CD14-positive monocyte (primary cell): ENCODE measurements at regions not wholly inside any gene's neighbourhood (a gene's known extent, or its start where the extent isn't known, plus 50 kb on each side); places are given as distances from the start of the nearest gene placed in this dataset.

Source experiments
- DNase-seq, 3 donors: peaks; one replicate each; pipeline ENCODE4 v3.0.0-alpha.2; 2011 to 2022
- H2AFZ ChIP-seq: 2 replicates; pipeline ENCODE4 v1.6.0; 2012; ENCODE audit warnings: mild to moderate bottlenecking, low read depth, low read length, inconsistent platforms; ENCODE audit not compliant: insufficient read depth, poor library complexity, severe bottlenecking
- H3K27ac ChIP-seq, 2 donors: 1 replicate in 1 of 2; 2 replicates in 1 of 2; pipeline ENCODE4 v1.5.1; 2012 to 2013; ENCODE audit warnings: low read length in 2 of 2, control low read depth in 1 of 2, inconsistent platforms in 1 of 2, low read depth in 1 of 2, mild to moderate bottlenecking in 1 of 2
- H3K27me3 ChIP-seq, 2 donors: one replicate each; pipeline versions ENCODE4 v1.6.0 to v1.6.1; 2011 to 2013; ENCODE audit warnings: low read length in 2 of 2; ENCODE audit not compliant: control insufficient read depth in 2 of 2, insufficient read depth in 2 of 2
- H3K36me3 ChIP-seq, 2 donors: replicated peaks in 1 of 2; 1 replicate in 1 of 2; 2 replicates in 1 of 2; pipeline versions ENCODE4 v1.5.1 to v1.6.1; 2012 to 2013; ENCODE audit warnings: low read length in 2 of 2, control low read depth in 1 of 2, inconsistent platforms in 1 of 2, mild to moderate bottlenecking in 1 of 2; ENCODE audit not compliant: insufficient read depth in 2 of 2, control insufficient read depth in 1 of 2
- H3K4me1 ChIP-seq, 2 donors: 1 replicate in 1 of 2; 2 replicates in 1 of 2; pipeline versions ENCODE4 v1.5.1 to v1.6.1; 2012 to 2013; ENCODE audit warnings: low read length in 2 of 2, control low read depth in 1 of 2, inconsistent platforms in 1 of 2, mild to moderate bottlenecking in 1 of 2, moderate library complexity in 1 of 2; ENCODE audit not compliant: insufficient read depth in 2 of 2, control insufficient read depth in 1 of 2
- H3K4me2 ChIP-seq: replicated peaks from 2 replicates; pipeline ENCODE3; 2012; ENCODE audit warnings: low read length, moderate library complexity, mild to moderate bottlenecking; ENCODE audit not compliant: poor library complexity, severe bottlenecking; ENCODE audit errors: extremely low read depth
- H3K4me3 ChIP-seq, 3 experiments: fragments of 200-600 bp in 1 of 3; sonication (generic) in 1 of 3; replicated peaks in 1 of 3; 1 replicate in 2 of 3; 2 replicates in 1 of 3; pipeline ENCODE4 v1.5.1; 2011 to 2013; ENCODE audit warnings: low read length in 3 of 3, mild to moderate bottlenecking in 3 of 3, control low read depth in 2 of 3, low read depth in 2 of 3, inconsistent platforms in 1 of 3, moderate library complexity in 1 of 3
- H3K79me2 ChIP-seq: 2 replicates; pipeline ENCODE4 v1.6.0; 2012; ENCODE audit warnings: mild to moderate bottlenecking, control low read depth, inconsistent platforms, low read length, moderate library complexity; ENCODE audit not compliant: insufficient read depth
- H3K9ac ChIP-seq: 2 replicates; pipeline ENCODE4 v1.6.0; 2017; ENCODE audit warnings: low read length, mild to moderate bottlenecking; ENCODE audit not compliant: insufficient read depth, poor library complexity, severe bottlenecking
- H3K9me3 ChIP-seq, 2 donors: replicated peaks in 1 of 2; 1 replicate in 1 of 2; 2 replicates in 1 of 2; pipeline versions ENCODE4 v1.5.1 to v1.6.1; 2012 to 2013; ENCODE audit warnings: low read length in 2 of 2, control low read depth in 1 of 2; ENCODE audit not compliant: control insufficient read depth in 1 of 2, insufficient read depth in 1 of 2
- H4K20me1 ChIP-seq: 2 replicates; pipeline ENCODE4 v1.6.0; 2012; ENCODE audit warnings: mild to moderate bottlenecking, low read length, control low read depth, moderate library complexity; ENCODE audit not compliant: insufficient read depth
- H3K27ac Mint-ChIP-seq, 7 donors: one replicate each; pipeline ENCODE4 v1.8.0; 2020; ENCODE audit warnings: mild to moderate bottlenecking in 7 of 7, mixed read lengths in 7 of 7, moderate library complexity in 6 of 7, inconsistent platforms in 2 of 7
- H3K27me3 Mint-ChIP-seq, 3 donors: one replicate each; pipeline ENCODE4 v1.8.0; 2021 to 2022; ENCODE audit warnings: low read depth in 3 of 3, mild to moderate bottlenecking in 3 of 3, mixed read lengths in 3 of 3, moderate library complexity in 3 of 3, inconsistent platforms in 1 of 3
- H3K36me3 Mint-ChIP-seq, 2 donors: one replicate each; pipeline ENCODE4 v1.8.0; 2020; ENCODE audit warnings: mixed read lengths in 2 of 2, inconsistent platforms in 1 of 2, mild to moderate bottlenecking in 1 of 2
- H3K4me1 Mint-ChIP-seq: one replicate; pipeline ENCODE4 v1.8.0; 2020; ENCODE audit warnings: mild to moderate bottlenecking, mixed read lengths
- H3K4me3 Mint-ChIP-seq, 2 donors: one replicate each; pipeline ENCODE4 v1.8.0; 2020; ENCODE audit warnings: mild to moderate bottlenecking in 2 of 2, mixed read lengths in 2 of 2, moderate library complexity in 1 of 2
- H3K9me3 Mint-ChIP-seq, 7 donors: one replicate each; pipeline ENCODE4 v1.8.0; 2020 to 2022; ENCODE audit warnings: mixed read lengths in 7 of 7, mild to moderate bottlenecking in 6 of 7, moderate library complexity in 6 of 7, inconsistent platforms in 2 of 7
- WGBS: methylation state at CpG from one replicate; pipeline ENCODE4 v1.1.5; 2013; ENCODE audit warnings: missing lambda C conversion rate; ENCODE audit not compliant: insufficient coverage; 5-methylcytosine and 5-hydroxymethylcytosine counted together
- intact Hi-C, 2 donors: fragments of 100-400 bp; cut with micrococcal nuclease; formaldehyde crosslinking; loops; one replicate each; pipeline versions ENCODE4 v1.15.0 to v1.15.1; 2023
- TF ChIP-seq, protein P1 (sequence below): fragments of 200-600 bp; IDR thresholded peaks from one replicate; pipeline ENCODE4 v1.8.0; 2022; ENCODE audit warnings: antibody characterized with exemption, mild to moderate bottlenecking

DNA sequence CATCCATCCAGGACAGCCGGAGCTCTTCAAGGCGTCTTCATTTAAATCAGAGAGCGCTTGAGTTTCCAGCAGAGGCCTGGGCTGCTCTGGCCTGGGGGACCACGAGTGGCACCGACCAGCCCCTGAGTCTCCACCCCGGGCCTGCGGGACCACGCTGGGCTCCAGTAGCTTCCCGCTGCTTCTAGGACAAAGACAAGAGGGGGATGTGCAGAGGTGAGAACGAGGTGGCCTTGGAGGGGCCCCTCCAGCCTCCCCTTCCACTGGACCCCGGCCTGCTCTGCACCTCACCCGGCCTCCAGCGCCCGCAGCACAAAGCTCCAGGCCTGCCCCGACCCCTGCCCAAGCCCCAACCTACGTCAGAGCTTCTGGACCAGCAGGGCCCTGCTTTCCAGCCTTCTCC, 81.6 kb downstream of the IRX2 start:
- H3K9me3 ChIP-seq = peaks cover 0 to 4% of the 10 kb centered on the region in 2 donors
- 87% methylated on average over 15 of the region's 16 CpGs for WGBS
- H3K27me3 ChIP-seq = no peaks in the 10 kb centered on the region

GRCh38 chr5:2669259-2669658, 82.2 kb downstream of the IRX2 start:
- Histone ChIP-seq H3K36me3 (no peaks in the 10 kb centered on the region), H3K4me2 (no peak overlapping the region), H3K4me3 (no peak overlapping the region), H3K9ac (no peak overlapping the region), H3K9me3 (peaks cover 0 to 2% of the 10 kb centered on the region in 2 donors), H3K79me2 (no peaks in the 10 kb centered on the region), H4K20me1 (no peaks in the 10 kb centered on the region), H3K4me1 (no peaks in the 10 kb centered on the region), H3K27ac (no peak overlapping the region), H3K27me3 (no peaks in the 10 kb centered on the region), H2AFZ (no peak overlapping the region)
- H3K4me3 Mint-ChIP-seq = no peak overlapping the region
- intact Hi-C loops = no loop called here
- 92% methylated on average over 4 of the region's 4 CpGs for WGBS
- H3K4me1 Mint-ChIP-seq = no peaks in the 10 kb centered on the region
- peaks cover 0 to 5% (median 2%) of the 10 kb centered on the region in 7 donors for H3K9me3 Mint-ChIP-seq
- TF ChIP-seq, protein P1, sequence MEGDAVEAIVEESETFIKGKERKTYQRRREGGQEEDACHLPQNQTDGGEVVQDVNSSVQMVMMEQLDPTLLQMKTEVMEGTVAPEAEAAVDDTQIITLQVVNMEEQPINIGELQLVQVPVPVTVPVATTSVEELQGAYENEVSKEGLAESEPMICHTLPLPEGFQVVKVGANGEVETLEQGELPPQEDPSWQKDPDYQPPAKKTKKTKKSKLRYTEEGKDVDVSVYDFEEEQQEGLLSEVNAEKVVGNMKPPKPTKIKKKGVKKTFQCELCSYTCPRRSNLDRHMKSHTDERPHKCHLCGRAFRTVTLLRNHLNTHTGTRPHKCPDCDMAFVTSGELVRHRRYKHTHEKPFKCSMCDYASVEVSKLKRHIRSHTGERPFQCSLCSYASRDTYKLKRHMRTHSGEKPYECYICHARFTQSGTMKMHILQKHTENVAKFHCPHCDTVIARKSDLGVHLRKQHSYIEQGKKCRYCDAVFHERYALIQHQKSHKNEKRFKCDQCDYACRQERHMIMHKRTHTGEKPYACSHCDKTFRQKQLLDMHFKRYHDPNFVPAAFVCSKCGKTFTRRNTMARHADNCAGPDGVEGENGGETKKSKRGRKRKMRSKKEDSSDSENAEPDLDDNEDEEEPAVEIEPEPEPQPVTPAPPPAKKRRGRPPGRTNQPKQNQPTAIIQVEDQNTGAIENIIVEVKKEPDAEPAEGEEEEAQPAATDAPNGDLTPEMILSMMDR = no peak
- H3K27me3 Mint-ChIP-seq = peaks cover 0 to 2% (median 0%) of the 10 kb centered on the region in 3 donors
- no peak overlapping the region for H3K27ac Mint-ChIP-seq
- DNase-seq = no peak
- H3K36me3 Mint-ChIP-seq = no peaks in the 10 kb centered on the region

More for the DNA sequence above, 81.6 kb downstream of the IRX2 start:
- Histone ChIP-seq H3K9ac (no peak overlapping the region), H4K20me1 (no peaks in the 10 kb centered on the region), H3K36me3 (no peaks in the 10 kb centered on the region), H3K4me1 (no peaks in the 10 kb centered on the region), H3K4me2 (no peak overlapping the region), H3K27ac (no peak overlapping the region), H2AFZ (no peak overlapping the region), H3K79me2 (no peaks in the 10 kb centered on the region), H3K4me3 (no peak overlapping the region)
- Mint-ChIP-seq H3K4me3 (no peak overlapping the region), H3K27me3 (peaks cover 0 to under 1% (median 0%) of the 10 kb centered on the region in 3 donors), H3K27ac (no peak overlapping the region), H3K4me1 (no peaks in the 10 kb centered on the region), H3K9me3 (peaks cover 0 to 5% (median 0%) of the 10 kb centered on the region in 7 donors), H3K36me3 (no peaks in the 10 kb centered on the region)
- TF ChIP-seq, protein P1 = no peak
- DNase-seq = no peak
- intact Hi-C loops = no loop called here
